HepG2 (cell line): ENCODE measurements at regions not wholly inside any gene's neighbourhood (a gene's known extent, or its start where the extent isn't known, plus 50 kb on each side); places are given as distances from the start of the nearest gene placed in this dataset.

Experiments
- ATAC-seq: fragments of 200-7000 bp; cut with Tn5 transposase; 3 replicates; pipeline ENCODE4 v1.9.1; 2020; ENCODE audit warnings: mild to moderate bottlenecking, moderate library complexity
- BruUV-seq: library from RNA; stranded (reverse); fragments of 400-500 nt; replicated peaks from 2 replicates; lab custom pipeline; 2021; lab: Mats Ljungman, UMichigan
- CTCF ChIA-PET: fragments of 300-600 bp; formaldehyde crosslinking; extraction: SDS; loops from one replicate; lab custom pipeline; 2021; ENCODE audit warnings: low total read pairs, inconsistent platforms, low intra/inter-chr PET ratio; lab: Yijun Ruan, JAX
- POLR2A ChIA-PET: fragments of 350-600 bp; sonication (Branson Sonifier 250); formaldehyde crosslinking; loops from one replicate; lab custom pipeline; 2020; ENCODE audit warnings: antibody characterized with exemption, inconsistent platforms; lab: Yijun Ruan, JAX
- DNase-seq: peaks from one replicate; pipeline ENCODE4 v3.0.0-alpha.2; 2015; ENCODE audit warnings: low spot score
- FAIRE-seq: peaks from 3 replicates; lab custom pipeline; 2011; peaks lifted over from hg19 to GRCh38; lab: Jason Lieb, UNC
- H2AFZ ChIP-seq: one replicate; pipeline ENCODE4 v1.6.1; 2011; ENCODE audit warnings: low read length, inconsistent platforms
- H3K27ac ChIP-seq: fragments of 300-600 bp; 3 replicates; pipeline ENCODE4 v1.8.0; 2011; ENCODE audit warnings: mixed run types, mild to moderate bottlenecking, mixed read lengths, low read length, inconsistent platforms; ENCODE audit not compliant: insufficient read depth; ENCODE audit errors: extremely low read length
- H3K27me3 ChIP-seq, 2 experiments: fragments of 200-600 bp in 1 of 2; 2 replicates in 1 of 2; 3 replicates in 1 of 2; pipeline versions ENCODE4 v1.6.0 to v1.8.0; 2011; ENCODE audit warnings: low read length in 2 of 2, mild to moderate bottlenecking in 2 of 2, moderate library complexity in 2 of 2, inconsistent platforms in 1 of 2; ENCODE audit not compliant: insufficient read depth in 2 of 2, control insufficient read depth in 1 of 2
- H3K36me3 ChIP-seq, 2 experiments: fragments of 200-600 bp in 1 of 2; replicated peaks in 1 of 2; 2 replicates in 1 of 2; 3 replicates in 1 of 2; pipeline versions ENCODE4 v1.5.1 to v1.8.0; 2011; ENCODE audit warnings: low read length in 2 of 2, inconsistent platforms in 1 of 2; ENCODE audit not compliant: insufficient read depth in 2 of 2, control insufficient read depth in 1 of 2
- H3K4me1 ChIP-seq: 2 replicates; pipeline ENCODE4 v1.5.1; 2012; ENCODE audit warnings: low read length, inconsistent platforms; ENCODE audit not compliant: insufficient read depth
- H3K4me2 ChIP-seq: 2 replicates; pipeline ENCODE4 v1.6.0; 2011; ENCODE audit warnings: low read depth, low read length, inconsistent platforms
- H3K4me3 ChIP-seq, 3 experiments: fragments of 200-600 bp in 1 of 3; sonication (generic), shearing (Covaris generic) in 1 of 3; replicated peaks in 1 of 3; 2 replicates each; pipeline ENCODE4 v1.5.1; 2011 to 2016; ENCODE audit warnings: low read length in 3 of 3, inconsistent platforms in 2 of 3, low read depth in 2 of 3, mild to moderate bottlenecking in 2 of 3, control low read depth in 1 of 3, mixed read lengths in 1 of 3; ENCODE audit not compliant: insufficient read depth in 1 of 3
- H3K79me2 ChIP-seq: one replicate; pipeline ENCODE4 v1.6.1; 2011; ENCODE audit warnings: low read length, inconsistent platforms; ENCODE audit not compliant: insufficient read depth
- H3K9ac ChIP-seq: 2 replicates; pipeline ENCODE4 v1.6.0; 2011; ENCODE audit warnings: mild to moderate bottlenecking, low read depth, low read length, inconsistent platforms; ENCODE audit not compliant: insufficient read depth
- H3K9me3 ChIP-seq: 2 replicates; pipeline ENCODE4 v1.5.1; 2012; ENCODE audit warnings: mild to moderate bottlenecking, low read length
- H4K20me1 ChIP-seq: 2 replicates; pipeline ENCODE4 v1.6.0; 2011; ENCODE audit warnings: inconsistent platforms, mild to moderate bottlenecking, low read length, moderate library complexity; ENCODE audit not compliant: insufficient read depth
- ATAD3A ChIP-seq: sonication (generic); formaldehyde crosslinking; IDR thresholded peaks from 2 replicates; pipeline ENCODE4 v1.4.0; 2020; ENCODE audit warnings: missing genetic modification reagents
- CREM ChIP-seq, 2 experiments: sonication (generic) in 1 of 2; formaldehyde crosslinking in 1 of 2; IDR thresholded peaks; 2 replicates each; pipeline versions ENCODE4 v1.4.0 to v1.6.1; 2016 to 2020; ENCODE audit warnings: antibody characterized with exemption in 1 of 2, mild to moderate bottlenecking in 1 of 2, missing genetic modification reagents in 1 of 2
- FOXM1 ChIP-seq: sonication (generic); formaldehyde crosslinking; IDR thresholded peaks from 2 replicates; pipeline ENCODE4 v1.5.0; 2020; ENCODE audit warnings: missing genetic modification reagents
- POGZ ChIP-seq: sonication (generic); formaldehyde crosslinking; IDR thresholded peaks from 2 replicates; pipeline ENCODE4 v1.4.0; 2020; ENCODE audit warnings: mild to moderate bottlenecking, missing genetic modification reagents
- PRPF4 ChIP-seq: fragments of 200-400 bp; formaldehyde crosslinking; IDR thresholded peaks from 2 replicates; pipeline ENCODE4 v1.6.1; 2016; ENCODE audit warnings: low read length, low read depth; ENCODE audit not compliant: poor library complexity, severe bottlenecking
- RCOR2 ChIP-seq: IDR thresholded peaks from 2 replicates; pipeline ENCODE4 v1.6.1; 2016; ENCODE audit warnings: missing biosample characterization, missing genetic modification reagents
- SIX4 ChIP-seq: sonication (generic); formaldehyde crosslinking; IDR thresholded peaks from 2 replicates; pipeline ENCODE4 v1.4.0; 2020; ENCODE audit warnings: missing genetic modification reagents
- SMAD3 ChIP-seq: sonication (generic); formaldehyde crosslinking; IDR thresholded peaks from 2 replicates; pipeline ENCODE4 v1.4.0; 2020; ENCODE audit warnings: missing genetic modification reagents
- SMYD3 ChIP-seq: sonication (generic); formaldehyde crosslinking; IDR thresholded peaks from 2 replicates; pipeline ENCODE4 v1.8.1; 2023; ENCODE audit warnings: mild to moderate bottlenecking, missing genetic modification reagents
- TAF1 ChIP-seq: sonication (generic); formaldehyde crosslinking; IDR thresholded peaks from 2 replicates; pipeline ENCODE4 v1.4.0; 2020; ENCODE audit warnings: missing genetic modification reagents
- ZFY ChIP-seq: sonication (generic); formaldehyde crosslinking; IDR thresholded peaks from 2 replicates; pipeline ENCODE4 v1.4.0; 2020; ENCODE audit warnings: missing genetic modification reagents
- ZMYM3 ChIP-seq: sonication (generic); formaldehyde crosslinking; IDR thresholded peaks from 2 replicates; pipeline ENCODE4 v1.5.1; 2020; ENCODE audit warnings: mild to moderate bottlenecking, missing genetic modification reagents
- ZNF253 ChIP-seq: sonication (generic); formaldehyde crosslinking; IDR thresholded peaks from 2 replicates; pipeline ENCODE4 v1.8.0; 2022; ENCODE audit warnings: mild to moderate bottlenecking, missing genetic modification reagents, borderline replicate concordance
- ZNF431 ChIP-seq: sonication (generic); formaldehyde crosslinking; IDR thresholded peaks from 2 replicates; pipeline ENCODE4 v1.9.0; 2022; ENCODE audit warnings: missing genetic modification reagents, low read depth, mild to moderate bottlenecking, borderline replicate concordance
- ZNF652 ChIP-seq: IDR thresholded peaks from 2 replicates; pipeline ENCODE4 v1.6.1; 2016; ENCODE audit warnings: low read depth, borderline replicate concordance
- ZNF713 ChIP-seq: sonication (generic); formaldehyde crosslinking; IDR thresholded peaks from 2 replicates; pipeline ENCODE4 v1.4.0; 2020; ENCODE audit warnings: mild to moderate bottlenecking, missing genetic modification reagents
- WGBS: methylation state at CpG from one replicate; pipeline ENCODE4 v1.1.6; 2017; ENCODE audit warnings: low lambda C conversion rate; 5-methylcytosine and 5-hydroxymethylcytosine counted together
- in situ Hi-C: cut with HindIII; loops from 2 replicates; pipeline ENCODE4 v1.10.0; 2017; ENCODE audit warnings: low pct_unique_long_range_greater_than_20kb; ENCODE audit not compliant: extremely low pct_ligation_motif_present
- intact Hi-C: fragments of 100-400 bp; cut with micrococcal nuclease; formaldehyde crosslinking; loops from one replicate; pipeline ENCODE4 v1.10.0; 2022; ENCODE audit not compliant: unreplicated experiment
- TF ChIP-seq, protein P1 (sequence below): IDR thresholded peaks from 2 replicates; pipeline ENCODE4 v1.6.1; 2016; ENCODE audit warnings: missing biosample characterization, missing genetic modification reagents, low read depth
- TF ChIP-seq, protein P2 (sequence below): sonication (generic); formaldehyde crosslinking; conservative IDR thresholded peaks from 2 replicates; pipeline ENCODE4 v1.4.0; 2020; ENCODE audit warnings: missing genetic modification reagents
- TF ChIP-seq, protein P3 (sequence below): sonication (generic); formaldehyde crosslinking; IDR thresholded peaks from 2 replicates; pipeline ENCODE4 v1.5.0; 2020; ENCODE audit warnings: missing genetic modification reagents

DNA sequence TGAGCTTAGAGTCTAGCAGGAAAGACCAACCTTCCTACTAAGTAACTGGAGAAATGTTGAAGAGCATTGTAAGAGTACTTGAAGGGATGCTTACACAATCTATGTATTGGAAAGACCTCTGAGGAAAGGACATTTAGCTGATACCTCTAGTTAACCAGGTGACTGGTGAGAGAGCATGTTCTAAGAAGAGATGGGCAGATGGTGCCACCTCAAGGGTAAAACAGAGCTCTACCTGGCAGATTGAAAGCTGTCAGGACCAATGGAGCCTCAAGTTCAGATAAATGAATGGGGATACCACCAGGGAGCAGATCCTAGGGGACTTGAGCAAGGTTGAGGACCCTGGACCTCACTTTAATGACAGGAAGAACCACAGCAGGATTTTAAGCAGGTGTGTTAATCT, 196.4 kb downstream of the QDPR start:
- ChIA-PET POLR2A (no interaction called here), CTCF (no interaction called here)

DNA sequence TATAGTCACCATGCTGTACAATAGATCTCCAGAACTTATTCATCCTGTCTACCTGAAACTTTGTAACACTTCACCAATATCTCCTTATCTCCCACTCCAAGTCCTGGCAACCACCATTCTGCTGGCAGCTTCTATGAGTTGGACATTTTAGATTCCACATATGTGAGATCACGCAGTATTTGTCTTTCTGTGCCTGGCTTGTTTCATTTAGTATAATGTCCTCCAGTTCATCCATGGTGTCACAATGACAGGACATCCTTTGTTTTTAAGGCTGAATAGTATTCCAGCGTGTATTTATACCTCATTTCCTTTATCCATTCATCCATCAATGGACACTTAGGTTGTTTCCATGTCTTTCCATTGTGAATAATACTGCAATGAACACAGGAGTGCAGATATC, 198.7 kb downstream of the QDPR start:
- Histone ChIP-seq H3K4me1 (no peaks in the 10 kb centered on the region), H3K9me3 (no peaks in the 10 kb centered on the region), H3K4me3 (no peak overlapping the region), H3K4me2 (no peak overlapping the region), H3K27me3 (no peaks in the 10 kb centered on the region; a peak in 1 of 5 replicates), H3K27ac (no peak overlapping the region), H3K36me3 (no peaks in the 10 kb centered on the region), H2AFZ (no peak overlapping the region), H3K79me2 (no peaks in the 10 kb centered on the region), H4K20me1 (no peaks in the 10 kb centered on the region), H3K9ac (no peak overlapping the region)
- no TSS peak for BruUV-seq
- no peak for FAIRE-seq
- ChIA-PET POLR2A (no interaction called here), CTCF (no interaction called here)
- no peak for DNase-seq
- WGBS = 2% methylated on average over 2 of the region's 2 CpGs
- TF ChIP-seq ZFY (no peak), CREM (IDR thresholded peaks at IDR 0.05) (no peak), CREM (CRISPR knock-in tag; IDR thresholded peaks at IDR 0.05) (no peak), SMYD3 (CRISPR knock-in tag) (no peak), ZNF652 (CRISPR knock-in tag) (no peak), SIX4 (no peak), ZNF431 (CRISPR knock-in tag) (no peak), PRPF4 (no peak), ZMYM3 (no peak), ZNF713 (CRISPR knock-in tag) (no peak), POGZ (no peak), ZNF253 (CRISPR knock-in tag) (no peak), RCOR2 (no peak)
- TF ChIP-seq, protein P1, sequence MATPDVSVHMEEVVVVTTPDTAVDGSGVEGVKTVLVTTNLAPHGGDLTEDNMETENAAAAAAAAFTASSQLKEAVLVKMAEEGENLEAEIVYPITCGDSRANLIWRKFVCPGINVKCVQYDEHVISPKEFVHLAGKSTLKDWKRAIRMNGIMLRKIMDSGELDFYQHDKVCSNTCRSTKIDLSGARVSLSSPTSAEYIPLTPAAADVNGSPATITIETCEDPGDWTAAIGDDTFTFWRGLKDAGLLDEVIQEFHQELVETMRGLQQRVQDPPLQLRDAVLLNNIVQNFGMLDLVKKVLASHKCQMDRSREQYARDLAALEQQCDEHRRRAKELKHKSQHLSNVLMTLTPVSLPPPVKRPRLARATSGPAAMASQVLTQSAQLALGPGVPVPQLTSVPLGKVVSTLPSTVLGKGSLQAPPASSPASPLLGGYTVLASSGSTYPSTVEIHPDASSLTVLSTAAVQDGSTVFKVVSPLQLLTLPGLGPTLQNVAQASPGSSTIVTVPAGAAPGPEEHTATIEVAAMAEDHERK (CRISPR knock-in tag) = no peak
- in situ Hi-C loops (no loop called here), intact Hi-C loops (no loop called here)
- no peak for ATAC-seq

More for the DNA sequence above, 196.4 kb downstream of the QDPR start:
- no peak overlapping the region for H2AFZ ChIP-seq
- TF ChIP-seq ATAD3A (CRISPR knock-in tag) = no peak
- TF ChIP-seq, protein P2, sequence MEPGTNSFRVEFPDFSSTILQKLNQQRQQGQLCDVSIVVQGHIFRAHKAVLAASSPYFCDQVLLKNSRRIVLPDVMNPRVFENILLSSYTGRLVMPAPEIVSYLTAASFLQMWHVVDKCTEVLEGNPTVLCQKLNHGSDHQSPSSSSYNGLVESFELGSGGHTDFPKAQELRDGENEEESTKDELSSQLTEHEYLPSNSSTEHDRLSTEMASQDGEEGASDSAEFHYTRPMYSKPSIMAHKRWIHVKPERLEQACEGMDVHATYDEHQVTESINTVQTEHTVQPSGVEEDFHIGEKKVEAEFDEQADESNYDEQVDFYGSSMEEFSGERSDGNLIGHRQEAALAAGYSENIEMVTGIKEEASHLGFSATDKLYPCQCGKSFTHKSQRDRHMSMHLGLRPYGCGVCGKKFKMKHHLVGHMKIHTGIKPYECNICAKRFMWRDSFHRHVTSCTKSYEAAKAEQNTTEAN = no peak
- TF ChIP-seq TAF1 = no peak
- no peak for TF ChIP-seq SMAD3 (CRISPR knock-in tag)
- TF ChIP-seq, protein P3, sequence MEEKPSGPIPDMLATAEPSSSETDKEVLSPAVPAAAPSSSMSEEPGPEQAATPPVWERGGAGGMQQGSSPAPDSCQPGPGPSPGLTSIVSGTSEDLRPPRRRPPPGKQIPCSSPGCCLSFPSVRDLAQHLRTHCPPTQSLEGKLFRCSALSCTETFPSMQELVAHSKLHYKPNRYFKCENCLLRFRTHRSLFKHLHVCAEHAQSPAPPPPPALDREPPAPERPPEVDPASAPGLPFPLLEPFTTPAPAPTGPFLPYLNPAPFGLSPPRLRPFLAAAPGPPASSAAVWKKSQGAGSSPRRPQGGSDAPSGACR (CRISPR knock-in tag) = no peak
- no peak for TF ChIP-seq FOXM1 (CRISPR knock-in tag)
- no peak overlapping the region for H3K27ac ChIP-seq
- H4K20me1 ChIP-seq = no peaks in the 10 kb centered on the region
- DNase-seq (no peak), ATAC-seq (no peak), FAIRE-seq (no peak)
- in situ Hi-C loops = no loop called here
- H3K4me3 ChIP-seq = no peak overlapping the region
- H3K36me3 ChIP-seq = no peaks in the 10 kb centered on the region
- no peaks in the 10 kb centered on the region; a peak in 1 of 5 replicates for H3K27me3 ChIP-seq
- intact Hi-C loops = no loop called here
- no peaks in the 10 kb centered on the region for H3K4me1 ChIP-seq
- no TSS peak for BruUV-seq
- H3K4me2 ChIP-seq = no peak overlapping the region
- H3K9ac ChIP-seq = no peak overlapping the region
- H3K79me2 ChIP-seq = no peaks in the 10 kb centered on the region
- H3K9me3 ChIP-seq = no peaks in the 10 kb centered on the region
